ENCODE measurements at regions not wholly inside any gene's neighbourhood (a gene's known extent, or its start where the extent isn't known, plus 50 kb on each side); places are given as distances from the start of the nearest gene placed in this dataset.

- TF ChIP-seq POLR2AphosphoS5 (IDR thresholded peaks at IDR 0.05), result no peak
- no peak for TF ChIP-seq POLR2A (IDR thresholded peaks at IDR 0.05)
- TF ChIP-seq, protein P1, sequence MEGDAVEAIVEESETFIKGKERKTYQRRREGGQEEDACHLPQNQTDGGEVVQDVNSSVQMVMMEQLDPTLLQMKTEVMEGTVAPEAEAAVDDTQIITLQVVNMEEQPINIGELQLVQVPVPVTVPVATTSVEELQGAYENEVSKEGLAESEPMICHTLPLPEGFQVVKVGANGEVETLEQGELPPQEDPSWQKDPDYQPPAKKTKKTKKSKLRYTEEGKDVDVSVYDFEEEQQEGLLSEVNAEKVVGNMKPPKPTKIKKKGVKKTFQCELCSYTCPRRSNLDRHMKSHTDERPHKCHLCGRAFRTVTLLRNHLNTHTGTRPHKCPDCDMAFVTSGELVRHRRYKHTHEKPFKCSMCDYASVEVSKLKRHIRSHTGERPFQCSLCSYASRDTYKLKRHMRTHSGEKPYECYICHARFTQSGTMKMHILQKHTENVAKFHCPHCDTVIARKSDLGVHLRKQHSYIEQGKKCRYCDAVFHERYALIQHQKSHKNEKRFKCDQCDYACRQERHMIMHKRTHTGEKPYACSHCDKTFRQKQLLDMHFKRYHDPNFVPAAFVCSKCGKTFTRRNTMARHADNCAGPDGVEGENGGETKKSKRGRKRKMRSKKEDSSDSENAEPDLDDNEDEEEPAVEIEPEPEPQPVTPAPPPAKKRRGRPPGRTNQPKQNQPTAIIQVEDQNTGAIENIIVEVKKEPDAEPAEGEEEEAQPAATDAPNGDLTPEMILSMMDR (IDR thresholded peaks at IDR 0.05), result no peak
These were observed 136.4 kb upstream of the KCNG1 start for GRCh38 chr20:51159303-51159702.
